ENCODE measurements at regions not wholly inside any gene's neighbourhood (a gene's known extent, or its start where the extent isn't known, plus 50 kb on each side); places are given as distances from the start of the nearest gene placed in this dataset.

DNA sequence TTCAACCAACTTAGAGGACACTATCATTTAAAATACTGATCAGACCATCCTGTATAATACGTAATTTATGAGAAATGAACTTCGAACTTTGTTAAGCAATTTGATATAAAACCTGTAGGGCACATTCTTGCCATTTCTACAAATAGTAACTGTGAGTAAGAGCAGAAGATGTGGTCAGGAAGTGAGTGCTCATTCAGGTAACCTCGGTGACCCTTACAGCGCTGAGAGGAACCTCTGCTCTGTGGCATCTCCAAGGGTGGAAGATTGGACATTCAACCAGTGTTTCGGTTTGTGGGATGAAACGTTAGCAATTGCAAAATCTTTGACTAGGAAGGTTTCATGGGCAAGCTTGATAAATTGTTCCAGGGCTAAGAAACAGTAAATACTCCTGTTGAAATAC lies 194.8 kb upstream of the IRX2 start:
- TF ChIP-seq CTCF (conservative IDR thresholded peaks at IDR 0.05; ENCODE audit: low read depth in 2 of 2) = no peak
- no peak for TF ChIP-seq POLR2AphosphoS5 (IDR thresholded peaks at IDR 0.05; ENCODE audit: low read depth)
- no peak for TF ChIP-seq EZH2 (IDR thresholded peaks at IDR 0.05; ENCODE audit: low read depth, unreplicated experiment)
- TF ChIP-seq ZNF114 (CRISPR knock-in tag; IDR thresholded peaks at IDR 0.05) = no peak
- no peak for TF ChIP-seq EZH2phosphoT487 (IDR thresholded peaks at IDR 0.05; ENCODE audit: unreplicated experiment)
- no peak for TF ChIP-seq JUNB (IDR thresholded peaks at IDR 0.05; ENCODE audit: unreplicated experiment)
- TF ChIP-seq NANOG (IDR thresholded peaks at IDR 0.05; ENCODE audit: borderline replicate concordance) = no peak
- no peak for TF ChIP-seq REST (IDR thresholded peaks at IDR 0.05; ENCODE audit: unreplicated experiment)
